GM23338 (cell line): ENCODE measurements at regions not wholly inside any gene's neighbourhood (a gene's known extent, or its start where the extent isn't known, plus 50 kb on each side); places are given as distances from the start of the nearest gene placed in this dataset.
A peak's percentile ranks its signal among the peaks of the same experiment; 100 is the strongest.
"Not testable (repeated sequence)": the region's sequence is repeated elsewhere in the genome, so short reads cannot be mapped to it uniquely, and the experiment has no call there.

Experiments
- ATAC-seq: fragments of 200-7000 bp; cut with Tn5 transposase; 3 replicates; pipeline ENCODE4 v1.9.1; 2020
- DNase-seq: peaks from one replicate; pipeline ENCODE4 v3.0.0-alpha.2; 2015; ENCODE audit warnings: low spot score
- H2AFZ ChIP-seq: fragments of 200-600 bp; sonication (generic); 2 replicates; pipeline ENCODE4 v1.8.0; 2016; ENCODE audit warnings: antibody characterized with exemption, mild to moderate bottlenecking, moderate library complexity
- H3F3A ChIP-seq: fragments of 200-600 bp; sonication (generic); replicated peaks from 2 replicates; pipeline ENCODE4 v1.8.0; 2017; ENCODE audit warnings: antibody characterized with exemption, mixed run types, low read depth
- H3K27ac ChIP-seq: fragments of 200-600 bp; sonication (generic); 2 replicates; pipeline ENCODE4 v1.6.1; 2016; ENCODE audit warnings: low read depth
- H3K27me3 ChIP-seq: fragments of 200-600 bp; sonication (generic); 2 replicates; pipeline ENCODE4 v1.8.0; 2016; ENCODE audit warnings: mild to moderate bottlenecking, mixed run types, moderate library complexity; ENCODE audit not compliant: insufficient read depth
- H3K36me3 ChIP-seq: fragments of 200-600 bp; sonication (generic); 2 replicates; pipeline ENCODE4 v1.8.0; 2016; ENCODE audit warnings: mild to moderate bottlenecking; ENCODE audit not compliant: insufficient read depth
- H3K4me1 ChIP-seq: fragments of 200-600 bp; sonication (generic); 2 replicates; pipeline ENCODE4 v1.8.0; 2016; ENCODE audit warnings: mild to moderate bottlenecking, moderate library complexity; ENCODE audit not compliant: insufficient read depth
- H3K4me2 ChIP-seq: fragments of 200-600 bp; sonication (generic); 2 replicates; pipeline ENCODE4 v1.7.1; 2017; ENCODE audit warnings: mixed run types
- H3K4me3 ChIP-seq: fragments of 200-600 bp; sonication (generic); 2 replicates; pipeline ENCODE4 v1.6.1; 2016; ENCODE audit warnings: mixed run types
- H3K79me2 ChIP-seq: fragments of 200-600 bp; sonication (generic); replicated peaks from 2 replicates; pipeline ENCODE4 v1.8.0; 2017; ENCODE audit warnings: mild to moderate bottlenecking; ENCODE audit not compliant: insufficient read depth
- H3K9me2 ChIP-seq: fragments of 200-600 bp; sonication (generic); 2 replicates; pipeline ENCODE4 v1.8.0; 2017; ENCODE audit not compliant: insufficient read depth
- H4K20me1 ChIP-seq: fragments of 200-600 bp; sonication (generic); replicated peaks from 2 replicates; pipeline ENCODE4 v1.8.0; 2017; ENCODE audit warnings: mild to moderate bottlenecking; ENCODE audit not compliant: insufficient read depth
- H3K27ac Mint-ChIP-seq: 2 replicates; pipeline ENCODE4 v1.8.0; 2020; ENCODE audit warnings: inconsistent platforms, mild to moderate bottlenecking, moderate library complexity, mixed read lengths
- H3K27me3 Mint-ChIP-seq: 3 replicates; pipeline ENCODE4 v1.8.0; 2022; ENCODE audit warnings: low read depth, mild to moderate bottlenecking, moderate library complexity, mixed read lengths, inconsistent platforms; ENCODE audit not compliant: insufficient read depth, poor library complexity
- H3K36me3 Mint-ChIP-seq: 3 replicates; pipeline ENCODE4 v1.8.0; 2021; ENCODE audit warnings: low read depth, mild to moderate bottlenecking, inconsistent platforms, moderate library complexity, mixed read lengths
- H3K4me1 Mint-ChIP-seq: 3 replicates; pipeline ENCODE4 v1.8.0; 2020; ENCODE audit warnings: mild to moderate bottlenecking, inconsistent platforms, mixed read lengths
- H3K4me3 Mint-ChIP-seq: 3 replicates; pipeline ENCODE4 v1.8.0; 2021; ENCODE audit warnings: moderate library complexity, mild to moderate bottlenecking, inconsistent platforms, mixed read lengths
- H3K9me3 Mint-ChIP-seq: 3 replicates; pipeline ENCODE4 v1.8.0; 2020; ENCODE audit warnings: moderate library complexity, mild to moderate bottlenecking, inconsistent platforms, mixed read lengths
- CREB1 ChIP-seq: fragments of 250-450 bp; sonication (Bioruptor Pico); IDR thresholded peaks from 2 replicates; pipeline ENCODE4 v1.5.0; 2020; ENCODE audit warnings: low read depth, mild to moderate bottlenecking, moderate library complexity
- EZH2 ChIP-seq: fragments of 200-600 bp; sonication (generic); IDR thresholded peaks from one replicate; pipeline ENCODE4 v1.8.0; 2017; ENCODE audit warnings: antibody characterized with exemption, mild to moderate bottlenecking, low read depth; ENCODE audit not compliant: unreplicated experiment
- JUNB ChIP-seq: IDR thresholded peaks from one replicate; pipeline ENCODE4 v1.6.1; 2016; ENCODE audit warnings: antibody characterized with exemption; ENCODE audit not compliant: unreplicated experiment
- REST ChIP-seq: IDR thresholded peaks from one replicate; pipeline ENCODE4 v1.6.1; 2018; ENCODE audit warnings: antibody characterized with exemption; ENCODE audit not compliant: unreplicated experiment
- ZNF462 ChIP-seq: fragments of 250-450 bp; sonication (Bioruptor Pico); IDR thresholded peaks from 2 replicates; pipeline ENCODE4 v1.5.0; 2020; ENCODE audit warnings: mild to moderate bottlenecking, moderate library complexity

DNA sequence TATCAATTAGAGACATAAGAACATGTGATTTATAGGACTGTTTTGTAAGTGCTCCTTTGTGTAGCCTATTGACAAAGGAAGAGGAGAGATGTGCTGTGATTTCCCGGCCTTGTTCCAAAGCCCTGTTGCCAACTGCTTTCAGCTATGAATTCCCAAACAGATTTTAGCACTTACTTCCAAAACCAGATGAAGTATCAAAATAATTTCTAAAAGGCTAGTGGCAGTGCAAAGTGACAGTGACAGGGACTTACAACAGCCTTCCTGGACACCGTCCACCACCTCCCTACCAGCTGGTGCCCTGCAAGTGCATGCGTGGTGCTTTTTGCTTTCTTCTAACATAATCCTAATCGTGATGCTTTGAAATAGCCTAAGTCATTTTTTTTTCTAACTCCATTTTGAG is 254.1 kb upstream of the ACTBL2 start (continued):
- TF ChIP-seq REST = no peak
- no peak for TF ChIP-seq JUNB
- TF ChIP-seq EZH2 = no peak
- no peak for TF ChIP-seq CREB1 (CRISPR knock-in tag)

- not testable (repeated sequence) for H3K27ac Mint-ChIP-seq, H4K20me1 ChIP-seq, H3K36me3 Mint-ChIP-seq, H3K79me2 ChIP-seq, H3K4me3 ChIP-seq, H3K4me3 Mint-ChIP-seq, H3K36me3 ChIP-seq, H3F3A ChIP-seq, H3K27me3 Mint-ChIP-seq, H3K27ac ChIP-seq, H3K4me2 ChIP-seq, H3K27me3 ChIP-seq, H3K4me1 ChIP-seq, DNase-seq, ATAC-seq, H3K9me3 Mint-ChIP-seq, H3K9me2 ChIP-seq
- H2AFZ ChIP-seq = 0 out of 2 replicates have a peak overlapping the region, but pooled peaks have one; percentile 6
- peaks cover 25% of the 10 kb centered on the region for H3K4me1 Mint-ChIP-seq
Observed at GRCh38 chr5:57735279-57736153, 252.9 kb upstream of the ACTBL2 start.

- no peaks in the 10 kb centered on the region for H3K27me3 ChIP-seq
- no peaks in the 10 kb centered on the region for H4K20me1 ChIP-seq
- H3K27me3 Mint-ChIP-seq = no peaks in the 10 kb centered on the region
- ATAC-seq (no peak), DNase-seq (no peak)
- H3K4me1 ChIP-seq = no peaks in the 10 kb centered on the region; the same call in none of the 2 replicates
- H3K4me2 ChIP-seq = no peak overlapping the region
- peaks cover 25% of the 10 kb centered on the region for H3K4me1 Mint-ChIP-seq
- no peaks in the 10 kb centered on the region for H3K36me3 Mint-ChIP-seq
- H3K27ac Mint-ChIP-seq = no peak overlapping the region
- no peaks in the 10 kb centered on the region for H3F3A ChIP-seq
- H3K27ac ChIP-seq = no peak overlapping the region
- no peak overlapping the region for H2AFZ ChIP-seq
- H3K9me2 ChIP-seq = no peaks in the 10 kb centered on the region; the same call in 1 of the 2 replicates
- H3K36me3 ChIP-seq = no peaks in the 10 kb centered on the region
- no peaks in the 10 kb centered on the region for H3K79me2 ChIP-seq
- no peak overlapping the region for H3K4me3 Mint-ChIP-seq
- no peaks in the 10 kb centered on the region for H3K9me3 Mint-ChIP-seq
- no peak overlapping the region for H3K4me3 ChIP-seq
- TF ChIP-seq EZH2 = no peak
- TF ChIP-seq REST = no peak
- TF ChIP-seq ZNF462 (CRISPR knock-in tag) = no peak
Observed at GRCh38 chr5:57734296-57734695, 251.7 kb upstream of the ACTBL2 start.
